GM18907 (cell line): ENCODE measurements at regions not wholly inside any gene's neighbourhood (a gene's known extent, or its start where the extent isn't known, plus 50 kb on each side); places are given as distances from the start of the nearest gene placed in this dataset.

ENCODE experiments used
- ATAC-seq: cut with Tn5 transposase; IDR thresholded peaks from one replicate; pipeline ENCODE4 v1.9.1; 2021; ENCODE audit warnings: mild to moderate bottlenecking, moderate library complexity; ENCODE audit not compliant: unreplicated experiment

- no peak for ATAC-seq
Measured at GRCh38 chr4:14742054-14742453, 260.2 kb upstream of the CPEB2 start.

GRCh38 chr4:14743172-14743571 is 259.1 kb upstream of the CPEB2 start:
- no peak for ATAC-seq

- ATAC-seq = no peak
Measured at GRCh38 chr4:14743601-14744000, 258.7 kb upstream of the CPEB2 start.

GRCh38 chr4:14744346-14744745 is 257.9 kb upstream of the CPEB2 start:
- ATAC-seq = no peak

- no peak for ATAC-seq
Measured at GRCh38 chr4:14749910-14750309, 252.4 kb upstream of the CPEB2 start.

- no peak for ATAC-seq
Measured at GRCh38 chr4:14752341-14753046, 249.8 kb upstream of the CPEB2 start.

- ATAC-seq = no peak
Measured at GRCh38 chr4:14767142-14767541, 235.1 kb upstream of the CPEB2 start.

GRCh38 chr4:14768449-14768848 is 233.8 kb upstream of the CPEB2 start:
- ATAC-seq = no peak

GRCh38 chr4:14769993-14770392 is 232.3 kb upstream of the CPEB2 start:
- ATAC-seq = no peak

- ATAC-seq = no peak
Measured at GRCh38 chr4:14771094-14771493, 231.2 kb upstream of the CPEB2 start.

GRCh38 chr4:14771504-14772175 is 230.6 kb upstream of the CPEB2 start:
- ATAC-seq = no peak

GRCh38 chr4:14772388-14772787 is 229.9 kb upstream of the CPEB2 start:
- ATAC-seq = no peak

- peak; percentile 88 for ATAC-seq
Measured at GRCh38 chr4:14783011-14783877, 219.0 kb upstream of the CPEB2 start.

GRCh38 chr4:14787221-14787620 is 215.1 kb upstream of the CPEB2 start:
- no peak for ATAC-seq

- ATAC-seq = peak; percentile 60
Measured at GRCh38 chr4:14787894-14788293, 214.4 kb upstream of the CPEB2 start.

- ATAC-seq = no peak
Measured at GRCh38 chr4:14790494-14790893, 211.8 kb upstream of the CPEB2 start.

GRCh38 chr4:14792702-14793227 is 209.5 kb upstream of the CPEB2 start:
- ATAC-seq = no peak

- ATAC-seq = no peak
Measured at GRCh38 chr4:14800977-14801376, 201.3 kb upstream of the CPEB2 start.

GRCh38 chr4:14802596-14802995 is 199.7 kb upstream of the CPEB2 start:
- no peak for ATAC-seq

- ATAC-seq = no peak
Measured at GRCh38 chr4:14807856-14808255, 194.4 kb upstream of the CPEB2 start.

- no peak for ATAC-seq
Measured at GRCh38 chr4:14809203-14809602, 193.1 kb upstream of the CPEB2 start.
